Ovary (tissue), 7 donors: ENCODE measurements at regions not wholly inside any gene's neighbourhood (a gene's known extent, or its start where the extent isn't known, plus 50 kb on each side); places are given as distances from the start of the nearest gene placed in this dataset.

Source experiments
- DNase-seq, 5 donors: peaks; one replicate each; pipeline ENCODE4 v3.0.0-alpha.2; 2019 to 2020
- H3K27ac ChIP-seq, 2 donors: fragments of 200-600 bp; one replicate each; pipeline versions ENCODE4 v1.5.1 to v1.8.0; 2019 to 2022
- H3K27me3 ChIP-seq: fragments of 200-600 bp; one replicate; pipeline ENCODE4 v1.8.0; 2022
- H3K36me3 ChIP-seq: fragments of 200-600 bp; sonication (generic); one replicate; pipeline ENCODE4 v1.5.1; 2019
- H3K4me1 ChIP-seq: one replicate; pipeline ENCODE4 v1.8.1; 2013; ENCODE audit warnings: mild to moderate bottlenecking, moderate library complexity; ENCODE audit not compliant: insufficient read depth
- H3K4me3 ChIP-seq: fragments of 200-600 bp; sonication (generic); one replicate; pipeline ENCODE4 v1.5.1; 2017
- H3K9me3 ChIP-seq, 2 donors: fragments of 200-600 bp in 1 of 2; sonication (generic) in 1 of 2; one replicate each; pipeline versions ENCODE4 v1.5.1 to v1.8.1; 2013 to 2019; ENCODE audit warnings: mild to moderate bottlenecking in 1 of 2, moderate library complexity in 1 of 2
- CTCF ChIP-seq, 3 donors: fragments of 450-650 bp in 2 of 3; fragments of 200-600 bp in 1 of 3; IDR thresholded peaks; one replicate each; pipeline versions ENCODE4 v1.5.1 to v1.8.0; 2016 to 2022; ENCODE audit warnings: antibody characterized with exemption in 3 of 3, mild to moderate bottlenecking in 1 of 3
- EP300 ChIP-seq: sonication (generic); formaldehyde crosslinking; IDR thresholded peaks from one replicate; pipeline ENCODE4 v1.6.1; 2017; ENCODE audit warnings: antibody characterized with exemption
- POLR2A ChIP-seq: fragments of 450-650 bp; IDR thresholded peaks from one replicate; pipeline ENCODE4 v1.6.1; 2017; ENCODE audit warnings: antibody characterized with exemption, mild to moderate bottlenecking, moderate library complexity
- WGBS, 3 donors: extraction: QIAGEN DNeasy Blood & Tissue Kit in 1 of 3; methylation state at CpG; one replicate each; pipeline versions ENCODE4 v1.1.5 to v1.1.7; 2013 to 2017; 5-methylcytosine and 5-hydroxymethylcytosine counted together
- intact Hi-C, 4 donors: fragments of 100-400 bp; cut with DNase I; formaldehyde crosslinking; loops; one replicate each; pipeline versions ENCODE4 v1.11.0 to v1.15.1; 2022 to 2023
- donor health status: DM: no; HTN: no; CAD: no; lungs with moderate emphysema.
- donor health status: DM: no; HTN: no; CAD: no.
- donor health status: Bipolar disorder and iron deficiency.
- donor health status: DM: no; HTN: no; CAD: no.
- donor health status: DM: yes; HTN: yes; CAD: no.

- no peaks in the 10 kb centered on the region for H3K4me1 ChIP-seq
- no peak for DNase-seq
- 96 to 98% (median 97%) methylated on average over 2 of the region's 2 CpGs for WGBS, 3 donors
- H3K27ac ChIP-seq, result no peak overlapping the region
- no peaks in the 10 kb centered on the region for H3K27me3 ChIP-seq
- TF ChIP-seq CTCF (IDR thresholded peaks at IDR 0.05) (no peak), EP300 (no peak), POLR2A (no peak)
- H3K36me3 ChIP-seq, result no peaks in the 10 kb centered on the region
- no peaks in the 10 kb centered on the region for H3K9me3 ChIP-seq
- intact Hi-C loops, result no loop called here
- no peak overlapping the region for H3K4me3 ChIP-seq
Measured at GRCh38 chr10:3385487-3385886, 212.9 kb upstream of the PITRM1 start.

GRCh38 chr10:3382092-3382491 lies 209.5 kb upstream of the PITRM1 start:
- no peaks in the 10 kb centered on the region for H3K9me3 ChIP-seq
- no peak overlapping the region for H3K4me3 ChIP-seq
- intact Hi-C loops, result no loop called here
- H3K36me3 ChIP-seq, result no peaks in the 10 kb centered on the region
- TF ChIP-seq POLR2A (no peak), CTCF (IDR thresholded peaks at IDR 0.05) (no peak), EP300 (no peak)
- H3K4me1 ChIP-seq, result no peaks in the 10 kb centered on the region
- 75 to 80% (median 77%) methylated on average over 2 of the region's 2 CpGs for WGBS, 3 donors
- DNase-seq, result no peak
- no peaks in the 10 kb centered on the region for H3K27me3 ChIP-seq
- H3K27ac ChIP-seq, result no peak overlapping the region

- Histone ChIP-seq H3K36me3 (no peaks in the 10 kb centered on the region), H3K4me3 (no peak overlapping the region), H3K27ac (no peak overlapping the region), H3K4me1 (no peaks in the 10 kb centered on the region), H3K9me3 (no peaks in the 10 kb centered on the region), H3K27me3 (no peaks in the 10 kb centered on the region)
- intact Hi-C loops, result no loop called here
- no peak for DNase-seq
- 89 to 92% (median 91%) methylated on average over 7 of the region's 7 CpGs for WGBS, 3 donors
- TF ChIP-seq CTCF (IDR thresholded peaks at IDR 0.05) (no peak), POLR2A (no peak), EP300 (no peak)
Measured at GRCh38 chr10:3380406-3381050, 207.9 kb upstream of the PITRM1 start.

GRCh38 chr10:3376631-3377030 lies 204.0 kb upstream of the PITRM1 start:
- no peaks in the 10 kb centered on the region for H3K27me3 ChIP-seq
- H3K36me3 ChIP-seq, result no peaks in the 10 kb centered on the region
- peaks cover 1% of the 10 kb centered on the region for H3K4me1 ChIP-seq
- H3K27ac ChIP-seq, result no peak overlapping the region
- TF ChIP-seq POLR2A (no peak), CTCF (IDR thresholded peaks at IDR 0.05) (no peak), EP300 (no peak)
- intact Hi-C loops, result no loop called here
- no peak for DNase-seq
- no peaks in the 10 kb centered on the region for H3K9me3 ChIP-seq
- WGBS, 3 donors, result 95 to 96% (median 95%) methylated on average over 17 of the region's 17 CpGs
- no peak overlapping the region for H3K4me3 ChIP-seq
